Glomerular visceral epithelial cell (primary cell): ENCODE measurements at regions not wholly inside any gene's neighbourhood (a gene's known extent, or its start where the extent isn't known, plus 50 kb on each side); places are given as distances from the start of the nearest gene placed in this dataset.
"Not testable (repeated sequence)": the region's sequence is repeated elsewhere in the genome, so short reads cannot be mapped to it uniquely, and the experiment has no call there.

Experiments
- DNase-seq: peaks from one replicate; pipeline ENCODE4 v3.0.0-alpha.2; 2016; ENCODE audit errors: extremely low spot score

- no peak for DNase-seq
Observed at GRCh38 chr12:25424211-25424731, 128.8 kb downstream of the LMNTD1 start.

- DNase-seq = no peak
Observed at GRCh38 chr12:25423355-25424050, 129.6 kb downstream of the LMNTD1 start.

GRCh38 chr12:25422241-25422640 is 130.8 kb downstream of the LMNTD1 start:
- DNase-seq = no peak

- no peak for DNase-seq
Observed at GRCh38 chr12:25421651-25422167, 131.4 kb downstream of the LMNTD1 start.

GRCh38 chr12:25420116-25420515 is 133.0 kb downstream of the LMNTD1 start:
- DNase-seq = no peak

GRCh38 chr12:25419595-25419994 is 133.5 kb downstream of the LMNTD1 start:
- DNase-seq = no peak

GRCh38 chr12:25417071-25417470 is 136.0 kb downstream of the LMNTD1 start:
- no peak for DNase-seq

- no peak for DNase-seq
Observed at GRCh38 chr12:25416516-25416915, 136.6 kb downstream of the LMNTD1 start.

GRCh38 chr12:25415004-25415403 is 138.1 kb downstream of the LMNTD1 start:
- no peak for DNase-seq

- DNase-seq = no peak
Observed at GRCh38 chr12:25412735-25413134, 140.3 kb downstream of the LMNTD1 start.

GRCh38 chr12:25404955-25405354 is 148.1 kb downstream of the LMNTD1 start:
- no peak for DNase-seq

GRCh38 chr12:25401547-25402345 is 151.0 kb upstream of the KRAS start:
- no peak for DNase-seq

GRCh38 chr12:25397001-25397400 is 146.3 kb upstream of the KRAS start:
- no peak for DNase-seq

GRCh38 chr12:25395227-25395626 is 144.5 kb upstream of the KRAS start:
- DNase-seq = no peak

GRCh38 chr12:25394775-25395174 is 144.0 kb upstream of the KRAS start:
- DNase-seq = not testable (repeated sequence)

- no peak for DNase-seq
Observed at GRCh38 chr12:25394025-25394424, 143.3 kb upstream of the KRAS start.

- DNase-seq = not testable (repeated sequence)
Observed at GRCh38 chr12:25391346-25391745, 140.6 kb upstream of the KRAS start.

GRCh38 chr12:25388183-25388582 is 137.5 kb upstream of the KRAS start:
- peak; percentile 5 for DNase-seq

GRCh38 chr12:25387732-25388050 is 137.0 kb upstream of the KRAS start:
- no peak for DNase-seq

- DNase-seq = peak; percentile 84
Observed at GRCh38 chr12:25386831-25387731, 136.4 kb upstream of the KRAS start.

GRCh38 chr12:25384893-25385248 is 134.1 kb upstream of the KRAS start:
- no peak for DNase-seq
